Gastrocnemius medialis (tissue), 4 donors: ENCODE measurements at regions not wholly inside any gene's neighbourhood (a gene's known extent, or its start where the extent isn't known, plus 50 kb on each side); places are given as distances from the start of the nearest gene placed in this dataset.

ENCODE experiments used
- ATAC-seq, 2 donors: fragments of 150-250 bp; one replicate each; pipeline ENCODE4 v1.9.1; 2016
- DNase-seq, 2 donors: peaks; one replicate each; pipeline ENCODE4 v3.0.0-alpha.2; 2019
- H3K27ac ChIP-seq, 4 donors: fragments of 200-600 bp; sonication (generic); 1 replicate in 1 of 4; 2 replicates in 3 of 4; pipeline ENCODE4 v1.5.1; 2016 to 2018; ENCODE audit warnings: mild to moderate bottlenecking in 2 of 4, moderate library complexity in 1 of 4
- H3K27me3 ChIP-seq, 3 donors: fragments of 200-600 bp; sonication (generic) in 2 of 3; 1 replicate in 1 of 3; 2 replicates in 2 of 3; pipeline versions ENCODE4 v1.5.1 to v1.6.0; 2016 to 2019; ENCODE audit warnings: mild to moderate bottlenecking in 1 of 3, moderate library complexity in 1 of 3
- H3K36me3 ChIP-seq, 2 donors: fragments of 200-600 bp; sonication (generic) in 1 of 2; one replicate each; pipeline ENCODE4 v1.5.1; 2017 to 2018
- H3K4me1 ChIP-seq, 2 donors: fragments of 200-600 bp; sonication (generic) in 1 of 2; one replicate each; pipeline ENCODE4 v1.5.1; 2016 to 2017; ENCODE audit warnings: mild to moderate bottlenecking in 2 of 2
- H3K4me3 ChIP-seq, 4 donors: fragments of 200-600 bp; sonication (generic) in 3 of 4; 1 replicate in 1 of 4; 2 replicates in 3 of 4; pipeline ENCODE4 v1.5.1; 2016 to 2019; ENCODE audit warnings: mild to moderate bottlenecking in 2 of 4
- H3K9me3 ChIP-seq, 3 donors: fragments of 200-600 bp; sonication (generic) in 2 of 3; 1 replicate in 1 of 3; 2 replicates in 2 of 3; pipeline ENCODE4 v1.5.1; 2016 to 2019
- POLR2A ChIP-seq, 2 donors: fragments of 450-650 bp; IDR thresholded peaks; one replicate each; pipeline ENCODE4 v1.6.1; 2017; ENCODE audit warnings: antibody characterized with exemption in 2 of 2, mild to moderate bottlenecking in 2 of 2, moderate library complexity in 2 of 2
- in situ Hi-C, 4 donors: fragments of 200-750 bp; cut with MboI; loops; one replicate each; pipeline versions ENCODE4 v1.15.0 to v1.8.0; 2017; ENCODE audit warnings: low sequenced_read_pairs in 4 of 4
- intact Hi-C: fragments of 100-400 bp; cut with DNase I; formaldehyde crosslinking; loops from one replicate; pipeline ENCODE4 v1.15.1; 2023; ENCODE audit warnings: low total_unique reads
- TF ChIP-seq, protein P1 (sequence below), 5 experiments: fragments of 450-650 bp in 3 of 5; fragments of 200-600 bp in 2 of 5; sonication (generic) in 2 of 5; IDR thresholded peaks in 4 of 5; conservative IDR thresholded peaks in 1 of 5; 1 replicate in 4 of 5; 2 replicates in 1 of 5; pipeline ENCODE4 v1.5.1; 2016 to 2019; ENCODE audit warnings: antibody characterized with exemption in 5 of 5, mild to moderate bottlenecking in 3 of 5, moderate library complexity in 3 of 5

- Histone ChIP-seq H3K4me1 (no peaks in the 10 kb centered on the region), H3K36me3 (no peaks in the 10 kb centered on the region), H3K27me3 (no peaks in the 10 kb centered on the region), H3K4me3 (no peak overlapping the region), H3K9me3 (no peaks in the 10 kb centered on the region), H3K27ac (no peak overlapping the region)
- intact Hi-C loops, result no loop called here
- TF ChIP-seq, protein P1, sequence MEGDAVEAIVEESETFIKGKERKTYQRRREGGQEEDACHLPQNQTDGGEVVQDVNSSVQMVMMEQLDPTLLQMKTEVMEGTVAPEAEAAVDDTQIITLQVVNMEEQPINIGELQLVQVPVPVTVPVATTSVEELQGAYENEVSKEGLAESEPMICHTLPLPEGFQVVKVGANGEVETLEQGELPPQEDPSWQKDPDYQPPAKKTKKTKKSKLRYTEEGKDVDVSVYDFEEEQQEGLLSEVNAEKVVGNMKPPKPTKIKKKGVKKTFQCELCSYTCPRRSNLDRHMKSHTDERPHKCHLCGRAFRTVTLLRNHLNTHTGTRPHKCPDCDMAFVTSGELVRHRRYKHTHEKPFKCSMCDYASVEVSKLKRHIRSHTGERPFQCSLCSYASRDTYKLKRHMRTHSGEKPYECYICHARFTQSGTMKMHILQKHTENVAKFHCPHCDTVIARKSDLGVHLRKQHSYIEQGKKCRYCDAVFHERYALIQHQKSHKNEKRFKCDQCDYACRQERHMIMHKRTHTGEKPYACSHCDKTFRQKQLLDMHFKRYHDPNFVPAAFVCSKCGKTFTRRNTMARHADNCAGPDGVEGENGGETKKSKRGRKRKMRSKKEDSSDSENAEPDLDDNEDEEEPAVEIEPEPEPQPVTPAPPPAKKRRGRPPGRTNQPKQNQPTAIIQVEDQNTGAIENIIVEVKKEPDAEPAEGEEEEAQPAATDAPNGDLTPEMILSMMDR (IDR thresholded peaks at IDR 0.05 in 4 of 5, conservative IDR thresholded peaks at IDR 0.05 in 1 of 5), result no peak
- no peak for TF ChIP-seq POLR2A (IDR thresholded peaks at IDR 0.05)
- no peak for ATAC-seq
- DNase-seq, result no peak
- in situ Hi-C loops, result no loop called here
Measured at GRCh38 chr4:151921811-151922210, 161.0 kb upstream of the GATB start.

DNA sequence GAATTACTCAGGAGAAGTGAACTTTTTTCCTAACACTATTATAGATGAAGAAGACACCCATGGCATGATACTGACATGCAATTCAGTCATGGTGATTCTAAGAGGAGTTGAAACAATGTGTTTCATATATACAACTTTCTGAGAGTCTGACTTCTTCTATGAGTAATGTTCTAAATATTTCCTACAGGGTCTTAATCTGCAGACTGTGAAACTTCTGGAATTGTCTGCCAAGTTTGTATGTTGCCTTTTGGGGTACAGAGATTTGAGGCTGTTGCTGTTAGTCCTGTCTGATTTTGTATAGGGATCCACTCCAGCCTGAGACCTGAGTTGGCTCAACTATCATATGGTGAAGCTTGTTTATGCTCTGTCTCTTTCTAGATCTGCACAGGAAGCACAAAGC, 160.6 kb upstream of the GATB start:
- no peak for DNase-seq
- no peaks in the 10 kb centered on the region for H3K9me3 ChIP-seq
- TF ChIP-seq, protein P1 (IDR thresholded peaks at IDR 0.05 in 4 of 5, conservative IDR thresholded peaks at IDR 0.05 in 1 of 5), result no peak
- TF ChIP-seq POLR2A (IDR thresholded peaks at IDR 0.05), result no peak
- H3K27ac ChIP-seq, result no peak overlapping the region
- in situ Hi-C loops (no loop called here), intact Hi-C loops (no loop called here)
- no peaks in the 10 kb centered on the region for H3K4me1 ChIP-seq
- H3K4me3 ChIP-seq, result no peak overlapping the region
- H3K36me3 ChIP-seq, result no peaks in the 10 kb centered on the region
- no peaks in the 10 kb centered on the region for H3K27me3 ChIP-seq
- no peak for ATAC-seq

GRCh38 chr4:151917145-151917734, 156.4 kb upstream of the GATB start:
- H3K4me1 ChIP-seq, result no peaks in the 10 kb centered on the region
- in situ Hi-C loops, result no loop called here
- ATAC-seq (no peak), DNase-seq (no peak)
- H3K36me3 ChIP-seq, result no peaks in the 10 kb centered on the region
- no peaks in the 10 kb centered on the region for H3K27me3 ChIP-seq
- H3K9me3 ChIP-seq, result no peaks in the 10 kb centered on the region
- intact Hi-C loops, result no loop called here
- no peak for TF ChIP-seq POLR2A (IDR thresholded peaks at IDR 0.05)
- TF ChIP-seq, protein P1 (IDR thresholded peaks at IDR 0.05 in 4 of 5, conservative IDR thresholded peaks at IDR 0.05 in 1 of 5), result no peak
- H3K27ac ChIP-seq, result no peak overlapping the region
- no peak overlapping the region for H3K4me3 ChIP-seq

GRCh38 chr4:151912632-151913031, 151.8 kb upstream of the GATB start:
- TF ChIP-seq, protein P1 (IDR thresholded peaks at IDR 0.05 in 4 of 5, conservative IDR thresholded peaks at IDR 0.05 in 1 of 5), result no peak
- no peak for TF ChIP-seq POLR2A (IDR thresholded peaks at IDR 0.05)
- no peak overlapping the region for H3K4me3 ChIP-seq
- no peaks in the 10 kb centered on the region for H3K9me3 ChIP-seq
- no peak for ATAC-seq
- no peak for DNase-seq
- H3K4me1 ChIP-seq, result no peaks in the 10 kb centered on the region
- H3K36me3 ChIP-seq, result no peaks in the 10 kb centered on the region
- no peak overlapping the region for H3K27ac ChIP-seq
- in situ Hi-C loops, result no loop called here
- intact Hi-C loops, result no loop called here
- no peaks in the 10 kb centered on the region for H3K27me3 ChIP-seq

DNA sequence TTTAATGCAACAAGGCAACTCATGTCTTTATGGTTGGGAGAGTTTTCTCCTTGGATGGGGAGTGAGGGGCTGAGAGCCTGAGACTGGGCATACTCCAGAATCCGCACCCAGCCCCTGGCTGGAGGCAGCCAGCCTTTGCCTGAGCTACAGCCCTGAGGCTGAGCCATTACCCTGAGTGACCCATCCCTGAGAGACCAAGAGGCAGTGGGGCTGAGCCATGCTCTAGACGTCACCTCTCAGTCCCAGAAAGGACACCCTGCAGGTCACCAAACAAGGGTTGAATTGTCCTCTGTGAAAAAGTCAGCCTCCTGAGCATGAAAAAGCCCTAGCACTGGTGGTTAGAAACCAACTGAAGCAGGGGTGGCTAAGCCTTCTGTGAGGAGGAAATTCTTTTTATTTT, 151.2 kb upstream of the GATB start:
- ATAC-seq, result no peak

More for the DNA sequence above, 151.2 kb upstream of the GATB start:
- H3K4me3 ChIP-seq, result no peak overlapping the region
- no peak for DNase-seq
- no peaks in the 10 kb centered on the region for H3K4me1 ChIP-seq
- H3K27me3 ChIP-seq, result no peaks in the 10 kb centered on the region
- TF ChIP-seq POLR2A (IDR thresholded peaks at IDR 0.05), result no peak
- TF ChIP-seq, protein P1 (IDR thresholded peaks at IDR 0.05 in 4 of 5, conservative IDR thresholded peaks at IDR 0.05 in 1 of 5), result no peak
- no peaks in the 10 kb centered on the region for H3K9me3 ChIP-seq
- in situ Hi-C loops (no loop called here), intact Hi-C loops (no loop called here)
- H3K27ac ChIP-seq, result no peak overlapping the region
- H3K36me3 ChIP-seq, result no peaks in the 10 kb centered on the region
